ENCODE measurements at regions not wholly inside any gene's neighbourhood (a gene's known extent, or its start where the extent isn't known, plus 50 kb on each side); places are given as distances from the start of the nearest gene placed in this dataset.

DNA sequence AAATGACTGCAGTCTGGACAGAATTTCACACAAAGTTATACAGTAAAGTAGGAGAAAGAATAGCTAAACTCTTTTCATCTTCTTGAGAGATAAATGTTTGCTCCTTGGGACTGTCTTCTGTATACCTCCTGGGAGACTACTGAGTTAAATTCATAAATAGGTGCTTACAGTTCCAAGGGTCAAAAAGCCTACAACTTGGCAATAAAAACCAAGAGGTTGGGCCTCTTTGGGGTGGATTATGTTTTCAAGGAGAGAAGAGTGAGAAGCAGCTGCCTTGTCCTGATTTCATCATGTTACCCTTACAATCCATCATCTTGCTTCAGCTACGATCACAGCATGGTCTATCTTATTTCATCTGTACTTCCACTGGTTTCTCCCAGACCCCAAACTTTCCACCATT is 213.2 kb upstream of the RPS23 start:
- in situ Hi-C loops (cut with MboI; ENCODE audit: low pct_unique_long_range_greater_than_20kb, low sequenced_read_pairs, unreplicated experiment) = no loop called here
- no peak for DNase-seq (ENCODE audit: low spot score)
- TF ChIP-seq, protein P1, sequence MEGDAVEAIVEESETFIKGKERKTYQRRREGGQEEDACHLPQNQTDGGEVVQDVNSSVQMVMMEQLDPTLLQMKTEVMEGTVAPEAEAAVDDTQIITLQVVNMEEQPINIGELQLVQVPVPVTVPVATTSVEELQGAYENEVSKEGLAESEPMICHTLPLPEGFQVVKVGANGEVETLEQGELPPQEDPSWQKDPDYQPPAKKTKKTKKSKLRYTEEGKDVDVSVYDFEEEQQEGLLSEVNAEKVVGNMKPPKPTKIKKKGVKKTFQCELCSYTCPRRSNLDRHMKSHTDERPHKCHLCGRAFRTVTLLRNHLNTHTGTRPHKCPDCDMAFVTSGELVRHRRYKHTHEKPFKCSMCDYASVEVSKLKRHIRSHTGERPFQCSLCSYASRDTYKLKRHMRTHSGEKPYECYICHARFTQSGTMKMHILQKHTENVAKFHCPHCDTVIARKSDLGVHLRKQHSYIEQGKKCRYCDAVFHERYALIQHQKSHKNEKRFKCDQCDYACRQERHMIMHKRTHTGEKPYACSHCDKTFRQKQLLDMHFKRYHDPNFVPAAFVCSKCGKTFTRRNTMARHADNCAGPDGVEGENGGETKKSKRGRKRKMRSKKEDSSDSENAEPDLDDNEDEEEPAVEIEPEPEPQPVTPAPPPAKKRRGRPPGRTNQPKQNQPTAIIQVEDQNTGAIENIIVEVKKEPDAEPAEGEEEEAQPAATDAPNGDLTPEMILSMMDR (IDR thresholded peaks at IDR 0.05; ENCODE audit: extremely low read depth, insufficient read depth, missing control alignments) = no peak

DNA sequence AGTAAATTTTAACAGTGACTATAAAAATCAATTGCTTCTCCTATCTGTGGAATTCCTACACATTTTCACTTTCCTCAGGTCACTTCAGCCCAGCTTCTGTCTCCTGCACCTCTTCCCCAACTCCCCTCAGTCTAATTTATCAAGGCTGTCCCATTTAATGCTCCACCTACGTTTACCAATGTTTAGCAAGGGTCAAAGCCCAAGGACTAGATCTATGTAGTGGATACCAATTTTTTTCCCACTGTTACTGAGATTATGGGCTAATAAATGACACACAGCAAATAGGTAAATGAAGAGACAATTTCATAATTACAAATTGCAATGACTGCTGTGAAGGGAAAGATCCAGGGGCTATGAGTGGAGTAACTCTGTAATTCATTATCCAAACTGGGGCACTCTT is 211.5 kb upstream of the RPS23 start:
- in situ Hi-C loops (cut with MboI; ENCODE audit: low pct_unique_long_range_greater_than_20kb, low sequenced_read_pairs, unreplicated experiment) = no loop called here
- no peak for DNase-seq (ENCODE audit: low spot score)
- TF ChIP-seq, protein P1 (IDR thresholded peaks at IDR 0.05; ENCODE audit: extremely low read depth, insufficient read depth, missing control alignments) = no peak

DNA sequence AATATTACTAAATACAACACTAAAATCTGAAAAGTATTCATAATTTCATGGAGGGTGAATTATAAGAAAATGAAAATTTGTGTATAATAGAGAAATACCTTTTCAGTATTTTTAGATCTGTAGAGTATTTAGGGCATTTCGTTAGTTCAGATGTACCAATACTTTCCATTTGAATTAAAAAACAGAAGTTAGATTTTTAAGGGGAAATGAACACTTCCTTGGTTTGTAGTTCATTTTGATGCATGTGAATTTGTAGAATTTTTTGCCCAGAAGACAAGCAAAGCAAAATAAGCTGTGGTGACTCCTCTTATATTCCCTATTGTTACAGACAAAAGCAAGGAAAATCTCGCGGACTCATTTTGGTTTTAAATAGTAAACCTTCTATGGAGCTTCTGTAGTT is 209.0 kb upstream of the RPS23 start:
- in situ Hi-C loops (cut with MboI; ENCODE audit: low pct_unique_long_range_greater_than_20kb, low sequenced_read_pairs, unreplicated experiment) = no loop called here
- TF ChIP-seq, protein P1 (IDR thresholded peaks at IDR 0.05; ENCODE audit: extremely low read depth, insufficient read depth, missing control alignments) = no peak
- DNase-seq (ENCODE audit: low spot score) = no peak

DNA sequence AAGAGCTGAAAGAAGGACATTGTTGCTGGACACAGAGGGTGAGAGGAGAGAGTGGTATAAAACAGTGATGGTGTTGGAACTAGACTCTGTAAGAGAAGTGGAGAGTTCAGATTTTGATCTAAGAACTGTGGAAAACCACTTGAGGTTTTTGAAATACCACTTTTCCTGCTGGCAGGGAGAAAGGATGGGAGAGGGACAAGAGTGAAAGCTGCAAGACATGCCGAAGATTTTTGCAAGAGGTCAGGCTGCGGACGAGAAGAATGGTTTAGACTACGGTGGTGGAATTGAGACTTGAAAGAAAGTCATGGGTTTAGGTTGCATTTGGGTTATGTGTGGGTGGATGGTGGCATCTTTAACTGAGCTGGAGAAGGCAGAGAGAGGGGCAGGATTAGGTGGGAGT is 202.2 kb upstream of the RPS23 start:
- TF ChIP-seq, protein P1 (IDR thresholded peaks at IDR 0.05; ENCODE audit: extremely low read depth, insufficient read depth, missing control alignments) = no peak
- no peak for DNase-seq (ENCODE audit: low spot score)
- in situ Hi-C loops (cut with MboI; ENCODE audit: low pct_unique_long_range_greater_than_20kb, low sequenced_read_pairs, unreplicated experiment) = no loop called here

DNA sequence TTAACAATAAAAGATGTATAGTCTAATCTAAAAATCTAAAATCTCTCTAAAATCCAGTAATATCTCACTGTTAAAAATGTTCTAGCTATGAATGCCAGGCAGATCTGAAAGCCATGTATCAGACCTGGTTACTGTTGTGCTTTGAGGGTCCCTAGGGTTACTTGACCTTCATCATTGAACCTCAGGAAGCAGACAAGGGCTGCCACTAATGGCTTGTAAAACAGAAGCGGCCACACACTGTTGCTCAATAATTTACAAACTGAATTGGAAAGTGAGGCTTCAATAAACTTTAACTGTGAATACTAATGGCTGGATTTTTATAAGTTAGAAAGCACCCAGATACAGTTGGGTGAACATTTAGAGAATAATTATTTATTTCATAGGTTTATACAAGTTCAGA is 198.0 kb upstream of the RPS23 start:
- in situ Hi-C loops (cut with MboI; ENCODE audit: low pct_unique_long_range_greater_than_20kb, low sequenced_read_pairs, unreplicated experiment) = no loop called here
- no peak for DNase-seq (ENCODE audit: low spot score)
- TF ChIP-seq, protein P1 (IDR thresholded peaks at IDR 0.05; ENCODE audit: extremely low read depth, insufficient read depth, missing control alignments) = no peak

DNA sequence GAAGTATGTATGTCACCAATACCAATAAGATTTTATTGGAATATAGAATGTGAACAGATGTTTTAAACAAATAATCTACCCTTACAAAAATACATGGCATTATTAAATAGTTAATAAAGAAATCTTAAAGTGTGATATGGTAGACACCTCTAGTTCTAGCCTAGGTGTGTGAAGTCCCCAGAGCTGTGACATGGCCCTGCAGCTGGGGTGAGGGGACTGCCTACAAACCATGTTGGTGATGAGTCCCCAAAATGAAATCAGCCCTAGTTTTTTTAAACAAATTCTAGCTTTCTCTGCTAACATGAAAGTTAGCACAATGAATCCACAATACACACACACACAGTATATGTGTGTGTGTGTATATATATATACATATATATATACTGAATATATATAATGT is 195.1 kb upstream of the RPS23 start:
- no peak for DNase-seq (ENCODE audit: low spot score)
- TF ChIP-seq, protein P1 (IDR thresholded peaks at IDR 0.05; ENCODE audit: extremely low read depth, insufficient read depth, missing control alignments) = no peak
- in situ Hi-C loops (cut with MboI; ENCODE audit: low pct_unique_long_range_greater_than_20kb, low sequenced_read_pairs, unreplicated experiment) = no loop called here
